GM19452 (cell line): ENCODE measurements at regions not wholly inside any gene's neighbourhood (a gene's known extent, or its start where the extent isn't known, plus 50 kb on each side); places are given as distances from the start of the nearest gene placed in this dataset.

Source experiments
- ATAC-seq: cut with Tn5 transposase; IDR thresholded peaks from one replicate; pipeline ENCODE4 v1.9.1; 2021; ENCODE audit not compliant: unreplicated experiment

GRCh38 chr10:36183726-36184125 is 541.6 kb upstream of the FZD8 start:
- no peak for ATAC-seq

DNA sequence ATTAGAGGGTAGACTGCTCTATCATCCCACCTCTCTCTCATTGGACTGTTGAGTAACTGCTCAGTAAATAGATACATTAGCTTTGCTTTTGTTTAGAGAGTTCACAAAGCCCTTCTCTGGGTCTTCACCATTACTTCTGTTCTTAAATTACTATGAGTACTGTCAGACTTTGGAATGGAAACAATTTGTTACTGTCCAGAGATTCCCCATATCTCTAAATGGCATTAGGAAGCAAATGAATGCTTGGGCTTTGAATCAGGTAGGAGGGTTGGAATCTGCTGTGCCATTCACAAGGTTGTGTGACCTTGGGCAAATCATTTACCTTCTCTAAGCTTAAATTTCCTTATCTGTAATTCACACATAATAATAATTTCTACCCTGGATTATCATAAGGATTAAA is 541.0 kb upstream of the FZD8 start:
- ATAC-seq: no peak

DNA sequence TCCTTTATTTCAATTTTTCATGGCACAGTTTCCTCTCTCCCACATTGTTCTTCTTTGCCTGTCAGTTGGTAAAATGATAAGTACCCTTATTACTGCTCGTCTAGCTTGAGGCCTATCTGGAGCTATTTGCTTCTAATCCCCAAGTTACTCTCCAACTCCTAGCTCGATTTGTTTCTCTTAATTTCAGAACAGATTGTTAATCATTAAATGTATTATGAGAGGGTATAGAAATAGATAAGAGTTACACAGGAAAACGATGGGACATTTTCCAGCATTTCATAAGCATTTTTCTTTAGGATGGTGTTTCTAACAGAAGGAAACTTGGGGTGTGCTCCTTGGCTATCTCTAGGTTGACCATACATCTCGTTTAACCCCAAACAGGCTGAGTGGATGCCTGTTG is 540.5 kb upstream of the FZD8 start:
- no peak for ATAC-seq

DNA sequence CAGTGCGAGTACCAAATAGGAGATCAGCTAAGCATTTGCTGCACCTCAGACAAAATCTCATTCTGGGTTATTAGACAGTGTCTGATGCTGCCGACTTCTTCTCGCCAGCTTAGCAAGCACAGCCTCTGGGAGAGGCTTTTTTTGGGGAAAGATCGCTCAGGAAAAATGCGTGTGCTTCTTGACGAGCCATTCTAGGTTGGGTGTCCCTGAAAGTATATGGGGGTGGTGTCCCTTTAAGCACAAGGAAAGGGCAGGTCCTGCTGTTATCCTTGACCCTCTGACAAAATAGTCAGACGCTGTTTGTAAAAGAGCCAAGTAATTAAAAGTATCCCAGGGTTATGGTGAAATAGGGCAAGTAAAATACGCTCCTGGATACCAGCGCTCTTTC is 540.1 kb upstream of the FZD8 start:
- ATAC-seq: no peak

GRCh38 chr10:36181426-36182178 is 539.5 kb upstream of the FZD8 start:
- no peak for ATAC-seq

GRCh38 chr10:36178616-36179015 is 536.5 kb upstream of the FZD8 start:
- ATAC-seq: no peak

DNA sequence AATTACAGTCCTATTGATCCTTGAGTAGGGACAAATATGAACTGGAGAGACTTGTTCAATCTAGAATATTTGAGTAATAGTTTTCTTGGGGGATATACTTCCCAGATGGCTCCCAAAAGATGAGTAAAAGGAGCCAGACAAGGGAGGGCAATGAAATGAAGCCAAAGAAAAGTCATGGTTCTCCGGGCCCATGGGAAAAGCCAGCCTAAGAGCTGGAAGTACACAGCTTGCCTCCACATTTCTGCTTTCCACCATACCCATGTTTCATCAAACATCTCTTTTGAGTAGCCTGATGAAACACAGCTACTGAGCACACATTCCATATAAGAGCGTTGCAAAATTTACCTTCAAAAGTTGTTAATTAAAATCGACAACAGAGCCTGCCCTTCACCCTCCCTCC is 535.0 kb upstream of the FZD8 start:
- ATAC-seq: no peak

GRCh38 chr10:36175954-36176353 is 533.9 kb upstream of the FZD8 start:
- no peak for ATAC-seq

DNA sequence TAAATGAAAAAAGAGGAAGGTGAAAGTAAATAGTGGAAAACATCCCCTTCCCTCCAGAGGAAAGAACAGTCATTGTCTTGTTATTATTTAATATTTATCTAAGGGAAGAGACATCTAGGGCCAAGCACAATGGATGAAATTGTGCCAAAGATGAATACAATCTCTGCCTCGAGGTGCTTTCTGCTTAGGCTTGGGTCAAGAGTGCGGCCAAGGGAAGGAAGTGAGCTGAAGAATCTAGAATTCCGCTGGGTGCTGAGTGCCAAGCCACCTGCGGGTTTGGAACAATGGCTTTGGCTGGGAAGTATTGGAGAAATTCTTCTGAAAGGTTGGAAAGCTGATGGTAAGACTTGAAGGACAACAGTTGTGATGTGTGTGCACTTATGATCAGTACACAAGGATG is 531.3 kb upstream of the FZD8 start:
- ATAC-seq: no peak

- ATAC-seq: no peak
Observed at GRCh38 chr10:36171953-36172940, 530.2 kb upstream of the FZD8 start.

- no peak for ATAC-seq
Observed at GRCh38 chr10:36171556-36171952, 529.5 kb upstream of the FZD8 start.

- ATAC-seq: no peak
Observed at GRCh38 chr10:36170943-36171501, 528.9 kb upstream of the FZD8 start.

GRCh38 chr10:36170142-36170719 is 528.1 kb upstream of the FZD8 start:
- ATAC-seq: no peak

- no peak for ATAC-seq
Observed at GRCh38 chr10:36168777-36169176, 526.7 kb upstream of the FZD8 start.

- no peak for ATAC-seq
Observed at GRCh38 chr10:36164556-36165504, 522.7 kb upstream of the FZD8 start.

DNA sequence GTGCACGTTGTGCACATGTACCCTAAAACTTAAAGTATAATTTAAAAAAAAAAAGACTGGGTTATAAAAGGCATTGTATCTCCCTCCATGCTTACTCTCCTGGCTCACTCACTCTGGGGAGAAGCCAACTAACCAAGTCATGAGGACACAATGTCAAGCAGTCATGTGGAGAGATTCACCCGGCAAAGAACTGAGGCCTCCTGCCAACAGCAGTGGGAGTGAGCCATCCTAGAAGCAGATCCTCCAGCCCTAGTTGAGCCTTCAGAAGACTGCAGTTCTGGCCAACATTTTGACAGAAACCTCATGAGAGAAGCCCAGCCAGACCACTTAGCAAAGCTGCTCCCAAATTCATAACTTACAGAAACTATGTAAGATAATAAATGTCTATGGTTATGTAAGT is 521.7 kb upstream of the FZD8 start:
- no peak for ATAC-seq

- no peak for ATAC-seq
Observed at GRCh38 chr10:36157486-36157885, 515.4 kb upstream of the FZD8 start.

DNA sequence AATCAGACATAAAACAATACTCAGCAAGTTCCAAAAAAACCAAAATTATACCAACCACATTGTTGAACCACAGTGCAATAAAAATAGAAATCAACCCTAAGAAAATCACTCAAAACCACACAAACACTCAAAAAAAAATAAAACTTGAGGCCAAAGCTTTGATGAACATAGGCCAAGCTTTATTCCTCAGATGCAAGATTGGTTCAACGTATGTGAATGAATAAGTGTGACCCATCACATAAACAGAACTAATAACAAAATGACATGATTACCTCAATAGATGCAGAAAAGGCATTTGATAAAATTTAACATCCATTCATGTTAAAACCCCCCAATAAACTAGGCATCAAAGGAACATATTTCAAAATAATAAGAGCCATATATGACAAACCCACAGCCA is 506.1 kb upstream of the FZD8 start:
- no peak for ATAC-seq

DNA sequence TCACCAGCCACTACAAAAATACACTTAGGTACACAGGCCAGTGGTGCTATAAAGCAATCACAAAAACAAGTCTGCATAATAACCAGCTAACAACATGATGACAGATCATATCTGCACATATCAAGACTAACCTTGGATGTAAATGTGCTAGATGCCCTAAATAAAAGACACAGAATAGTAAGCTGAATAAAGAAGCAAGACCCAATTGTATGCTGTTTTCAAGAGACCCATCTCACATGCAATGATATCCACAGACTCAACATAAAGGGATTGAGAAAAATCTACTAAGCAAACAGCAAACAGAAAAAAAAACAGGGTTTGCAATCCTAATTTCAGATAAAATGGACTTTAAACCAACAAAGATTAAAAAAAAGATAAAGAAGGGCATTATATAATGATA is 505.4 kb upstream of the FZD8 start:
- no peak for ATAC-seq

DNA sequence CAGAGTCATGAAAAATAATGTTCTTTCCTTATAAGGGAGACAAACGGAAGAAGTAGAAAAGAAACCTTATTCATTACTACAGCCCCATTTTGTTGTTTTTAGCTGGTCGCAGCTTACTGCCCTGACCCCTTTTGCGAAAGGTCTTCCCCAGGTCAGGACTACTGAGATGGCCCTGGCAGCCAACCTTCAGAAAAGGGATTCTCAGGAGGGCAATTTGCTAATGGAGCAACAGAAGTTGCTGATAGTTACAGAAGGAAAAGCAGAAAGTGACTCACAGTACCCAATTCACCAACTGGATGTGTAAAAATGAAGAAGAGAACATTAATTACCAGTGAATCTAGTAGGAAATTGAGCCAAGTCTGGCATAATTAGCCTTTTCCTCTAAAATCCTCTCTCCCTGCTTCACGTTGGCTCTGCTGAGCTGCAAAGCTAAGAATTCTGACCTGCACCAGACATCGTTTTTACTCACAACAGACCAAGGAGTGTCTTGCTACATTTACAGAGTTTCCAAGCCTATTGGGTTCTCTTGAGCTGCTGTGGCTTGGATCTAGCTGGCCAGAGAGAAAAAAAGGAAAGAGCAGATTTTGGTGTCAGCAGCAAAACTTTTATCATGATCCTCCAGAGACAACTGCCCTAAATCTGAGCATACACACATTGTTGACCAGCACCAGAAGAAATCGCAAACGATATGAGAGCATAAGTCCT is 499.9 kb upstream of the FZD8 start:
- ATAC-seq: no peak
